PC-9 (cell line): ENCODE measurements at regions not wholly inside any gene's neighbourhood (a gene's known extent, or its start where the extent isn't known, plus 50 kb on each side); places are given as distances from the start of the nearest gene placed in this dataset.
A peak's percentile ranks its signal among the peaks of the same experiment; 100 is the strongest.
"Not testable (repeated sequence)": the region's sequence is repeated elsewhere in the genome, so short reads cannot be mapped to it uniquely, and the experiment has no call there.

Experiments used
- BruUV-seq: library from RNA; stranded (reverse); fragments of 400-500 nt; replicated peaks from 2 replicates; lab custom pipeline; 2021; lab: Mats Ljungman, UMichigan
- CTCF ChIA-PET: fragments of 300-600 bp; sonication (Branson Sonifier 250); formaldehyde crosslinking; loops from one replicate; lab custom pipeline; 2022; ENCODE audit warnings: antibody characterized with exemption; lab: Charles Lee
- POLR2A ChIA-PET: fragments of 300-600 bp; sonication (Branson Sonifier 250); formaldehyde crosslinking; loops from one replicate; lab custom pipeline; 2022; ENCODE audit warnings: antibody characterized with exemption; ENCODE audit not compliant: unreplicated experiment; lab: Charles Lee
- DNase-seq, 2 experiments: peaks; one replicate each; pipeline versions ENCODE4 v3.0.0 to v3.0.0-alpha.2; 2015 to 2022; ENCODE audit warnings: mixed read lengths in 1 of 2
- H2AFZ ChIP-seq: fragments of 200-600 bp; sonication (generic); 2 replicates; pipeline ENCODE4 v1.8.1; 2017; ENCODE audit warnings: antibody characterized with exemption
- H3F3A ChIP-seq: fragments of 200-600 bp; sonication (generic); 2 replicates; pipeline ENCODE4 v1.8.1; 2017; ENCODE audit warnings: antibody characterized with exemption, mild to moderate bottlenecking, low read depth; ENCODE audit not compliant: insufficient read depth
- H3K27ac ChIP-seq: fragments of 200-600 bp; sonication (generic); 2 replicates; pipeline ENCODE4 v1.6.1; 2016; ENCODE audit warnings: mixed run types
- H3K27me3 ChIP-seq: fragments of 200-600 bp; sonication (generic); 2 replicates; pipeline ENCODE4 v1.6.1; 2016; ENCODE audit warnings: low read depth, mixed run types; ENCODE audit not compliant: insufficient read depth
- H3K36me3 ChIP-seq: fragments of 200-600 bp; sonication (generic); 2 replicates; pipeline ENCODE4 v1.6.1; 2016; ENCODE audit warnings: low read depth, mixed run types
- H3K4me1 ChIP-seq: fragments of 200-600 bp; sonication (generic); replicated peaks from 2 replicates; pipeline ENCODE4 v1.6.1; 2016; ENCODE audit warnings: mixed run types; ENCODE audit not compliant: insufficient read depth
- H3K4me2 ChIP-seq: fragments of 200-600 bp; sonication (generic); 2 replicates; pipeline ENCODE4 v1.6.1; 2017; ENCODE audit warnings: mixed run types
- H3K4me3 ChIP-seq: fragments of 200-600 bp; sonication (generic); 2 replicates; pipeline ENCODE4 v1.6.1; 2016; ENCODE audit warnings: mixed run types
- H3K79me2 ChIP-seq: fragments of 200-600 bp; sonication (generic); 2 replicates; pipeline ENCODE4 v1.6.1; 2017; ENCODE audit warnings: low read depth, mixed run types
- H3K9me2 ChIP-seq: fragments of 200-600 bp; sonication (generic); 2 replicates; pipeline ENCODE4 v1.8.1; 2017; ENCODE audit warnings: mild to moderate bottlenecking; ENCODE audit not compliant: insufficient read depth
- H3K9me3 ChIP-seq: fragments of 200-600 bp; sonication (generic); 2 replicates; pipeline ENCODE4 v1.8.1; 2016; ENCODE audit warnings: low read depth; ENCODE audit not compliant: insufficient read depth
- H4K20me1 ChIP-seq: fragments of 200-600 bp; sonication (generic); 2 replicates; pipeline ENCODE4 v1.8.1; 2017; ENCODE audit not compliant: insufficient read depth
- EZH2 ChIP-seq: fragments of 200-600 bp; sonication (generic); IDR thresholded peaks from 2 replicates; pipeline ENCODE4 v1.8.0; 2017; ENCODE audit warnings: antibody characterized with exemption, low read depth
- intact Hi-C: fragments of 100-400 bp; cut with micrococcal nuclease; formaldehyde crosslinking; loops from one replicate; pipeline ENCODE4 v1.10.0; 2022; ENCODE audit not compliant: unreplicated experiment
- TF ChIP-seq, protein P1 (sequence below): fragments of 200-600 bp; sonication (generic); conservative IDR thresholded peaks from 2 replicates; pipeline ENCODE4 v1.6.1; 2017; ENCODE audit warnings: mixed run types, antibody characterized with exemption, mild to moderate bottlenecking, moderate library complexity

DNA sequence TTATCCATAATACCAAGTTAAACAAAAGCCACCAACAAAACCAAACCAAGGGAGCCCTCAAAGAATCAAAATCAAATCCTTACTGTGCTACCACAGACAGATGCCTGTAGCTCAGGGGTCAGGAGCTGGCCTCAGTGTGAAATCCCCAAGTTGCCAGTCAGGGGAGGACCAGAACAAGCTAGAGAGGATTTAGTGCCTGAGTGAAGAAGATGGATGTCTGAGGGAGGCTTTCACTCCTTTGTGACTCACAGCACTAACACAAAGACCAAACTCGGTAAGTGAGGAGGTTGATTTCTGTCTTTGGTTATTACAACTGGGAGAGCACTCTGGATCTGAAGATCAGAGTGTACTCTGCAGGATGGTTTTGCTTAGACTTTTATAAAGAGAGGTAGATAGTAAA lies 189.9 kb upstream of the ZNF184 start:
- peaks cover 10% of the 10 kb centered on the region for H3K4me1 ChIP-seq
- no peaks in the 10 kb centered on the region for H3K36me3 ChIP-seq
- H3K9me2 ChIP-seq: no peaks in the 10 kb centered on the region
- H3F3A ChIP-seq: no peaks in the 10 kb centered on the region
- H3K4me3 ChIP-seq: no peak overlapping the region
- H3K27me3 ChIP-seq: no peaks in the 10 kb centered on the region
- BruUV-seq: no TSS peak
- intact Hi-C loops: no loop called here
- DNase-seq: no peak
- H3K4me2 ChIP-seq: no peak overlapping the region
- no peak for TF ChIP-seq EZH2
- TF ChIP-seq, protein P1, sequence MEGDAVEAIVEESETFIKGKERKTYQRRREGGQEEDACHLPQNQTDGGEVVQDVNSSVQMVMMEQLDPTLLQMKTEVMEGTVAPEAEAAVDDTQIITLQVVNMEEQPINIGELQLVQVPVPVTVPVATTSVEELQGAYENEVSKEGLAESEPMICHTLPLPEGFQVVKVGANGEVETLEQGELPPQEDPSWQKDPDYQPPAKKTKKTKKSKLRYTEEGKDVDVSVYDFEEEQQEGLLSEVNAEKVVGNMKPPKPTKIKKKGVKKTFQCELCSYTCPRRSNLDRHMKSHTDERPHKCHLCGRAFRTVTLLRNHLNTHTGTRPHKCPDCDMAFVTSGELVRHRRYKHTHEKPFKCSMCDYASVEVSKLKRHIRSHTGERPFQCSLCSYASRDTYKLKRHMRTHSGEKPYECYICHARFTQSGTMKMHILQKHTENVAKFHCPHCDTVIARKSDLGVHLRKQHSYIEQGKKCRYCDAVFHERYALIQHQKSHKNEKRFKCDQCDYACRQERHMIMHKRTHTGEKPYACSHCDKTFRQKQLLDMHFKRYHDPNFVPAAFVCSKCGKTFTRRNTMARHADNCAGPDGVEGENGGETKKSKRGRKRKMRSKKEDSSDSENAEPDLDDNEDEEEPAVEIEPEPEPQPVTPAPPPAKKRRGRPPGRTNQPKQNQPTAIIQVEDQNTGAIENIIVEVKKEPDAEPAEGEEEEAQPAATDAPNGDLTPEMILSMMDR: no peak
- H3K79me2 ChIP-seq: no peaks in the 10 kb centered on the region
- no peaks in the 10 kb centered on the region for H4K20me1 ChIP-seq
- H3K27ac ChIP-seq: no peak overlapping the region
- peak overlapping the region; percentile 45 for H2AFZ ChIP-seq
- ChIA-PET CTCF (no interaction called here), POLR2A (interaction anchor here (0.6 kb wide), 1 partner anchor 124 kb away, joined by 10 read pairs; no protein-coding TSS in a partner anchor)
- H3K9me3 ChIP-seq: no peaks in the 10 kb centered on the region

DNA sequence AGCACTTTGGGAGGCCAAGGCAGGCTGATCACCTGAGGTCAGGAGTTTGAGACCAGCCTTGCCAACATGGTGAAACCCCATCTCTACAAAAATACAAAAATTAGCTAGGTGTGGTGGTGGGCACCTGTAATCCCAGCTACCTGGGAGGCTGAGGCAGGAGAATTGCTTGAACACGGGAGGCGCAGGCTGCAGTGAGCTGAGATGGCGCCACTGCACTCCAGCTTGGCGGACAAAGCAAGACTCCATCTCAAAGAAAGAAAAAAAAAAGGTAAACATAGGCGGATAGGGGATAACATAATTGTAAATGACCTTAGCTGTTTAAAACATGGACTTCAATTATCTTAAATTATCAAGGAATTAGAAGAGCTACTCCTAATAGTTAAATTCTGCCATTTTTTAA lies 189.3 kb upstream of the ZNF184 start:
- H3K4me1 ChIP-seq, H4K20me1 ChIP-seq, H3K36me3 ChIP-seq, H3K9me2 ChIP-seq, H3K27me3 ChIP-seq, H3K4me2 ChIP-seq, H3K4me3 ChIP-seq, H3F3A ChIP-seq, CTCF ChIA-PET, DNase-seq, H3K79me2 ChIP-seq, H3K27ac ChIP-seq, H2AFZ ChIP-seq, H3K9me3 ChIP-seq, POLR2A ChIA-PET, BruUV-seq, intact Hi-C loops: not testable (repeated sequence)

DNA sequence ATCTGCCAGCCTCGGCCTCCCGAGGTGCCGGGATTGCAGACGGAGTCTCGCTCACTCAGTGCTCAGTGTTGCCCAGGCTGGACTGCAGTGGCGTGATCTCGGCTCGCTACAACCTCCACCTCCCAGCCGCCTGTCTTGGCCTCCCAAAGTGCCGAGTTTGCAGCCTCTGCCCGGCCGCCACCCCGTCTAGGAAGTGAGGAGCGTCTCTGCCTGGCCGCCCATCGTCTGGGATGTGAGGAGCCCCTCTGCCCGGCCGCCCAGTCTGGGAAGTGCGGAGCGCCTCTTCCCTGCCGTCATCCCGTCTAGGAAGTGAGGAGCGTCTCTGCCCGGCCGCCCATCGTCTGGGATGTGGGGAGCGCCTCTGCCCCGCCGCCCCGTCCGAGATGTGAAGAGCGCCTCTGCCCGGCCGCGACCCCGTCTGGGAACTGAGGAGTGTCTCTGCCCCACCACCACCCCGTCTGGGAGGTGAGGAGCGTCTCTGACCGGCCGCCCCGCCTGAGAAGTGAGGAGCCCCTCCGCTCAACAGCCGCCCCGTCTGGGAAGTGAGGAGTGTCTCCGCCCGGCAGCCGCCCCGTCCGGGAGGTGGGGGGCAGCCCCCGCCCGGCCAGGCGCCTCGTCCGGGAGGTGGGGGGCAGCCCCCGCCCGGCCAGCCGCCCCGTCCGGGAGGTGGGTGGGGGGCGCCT lies 180.4 kb upstream of the ZNF184 start:
- H3K36me3 ChIP-seq, H3K4me3 ChIP-seq, H2AFZ ChIP-seq, H3K27me3 ChIP-seq, H3K4me1 ChIP-seq, H3K27ac ChIP-seq, DNase-seq, BruUV-seq, H3K9me2 ChIP-seq, H3F3A ChIP-seq, H4K20me1 ChIP-seq, H3K9me3 ChIP-seq, CTCF ChIA-PET, H3K79me2 ChIP-seq, H3K4me2 ChIP-seq, POLR2A ChIA-PET, intact Hi-C loops: not testable (repeated sequence)

DNA sequence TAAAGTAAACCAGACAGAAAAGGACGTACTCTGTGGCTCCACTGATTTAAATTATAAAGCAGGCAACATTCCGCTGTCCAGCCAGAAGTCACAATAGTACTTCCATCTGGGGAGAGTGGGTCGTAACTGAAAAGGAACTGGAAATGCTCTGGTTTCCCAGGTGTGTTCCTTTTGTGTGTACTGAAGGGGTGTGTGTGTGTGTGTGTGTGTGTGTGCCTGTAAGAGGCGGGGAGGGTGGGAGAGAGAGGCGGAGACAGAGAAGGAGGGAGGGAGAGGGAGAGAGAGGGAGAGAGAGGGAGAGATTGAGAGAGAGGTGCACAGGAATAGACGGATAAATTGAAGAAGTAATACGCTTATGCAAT lies 178.4 kb upstream of the ZNF184 start:
- Histone ChIP-seq H3K9me3 (no peaks in the 10 kb centered on the region), H2AFZ (peak overlapping the region; percentile 80), H3K4me2 (peak overlapping the region; percentile 92), H3K27me3 (no peaks in the 10 kb centered on the region), H3K36me3 (no peaks in the 10 kb centered on the region), H3K27ac (no peak overlapping the region), H3K9me2 (no peaks in the 10 kb centered on the region), H4K20me1 (no peaks in the 10 kb centered on the region), H3K4me3 (peak overlapping the region; percentile 57), H3K4me1 (peaks cover 3% of the 10 kb centered on the region; the same call in 1 of the 2 replicates), H3F3A (peaks cover 6% of the 10 kb centered on the region; the same call in 1 of the 2 replicates), H3K79me2 (no peaks in the 10 kb centered on the region)
- TF ChIP-seq, protein P1: no peak
- TF ChIP-seq EZH2: no peak
- POLR2A ChIA-PET: no interaction called here
- peak in 1 of 2 experiments; percentile 29 for DNase-seq
- intact Hi-C loops: no loop called here
- BruUV-seq: no TSS peak
- CTCF ChIA-PET: no interaction called here
